ENCODE measurements at regions not wholly inside any gene's neighbourhood (a gene's known extent, or its start where the extent isn't known, plus 50 kb on each side); places are given as distances from the start of the nearest gene placed in this dataset.
A peak's percentile ranks its signal among the peaks of the same experiment; 100 is the strongest.

DNA sequence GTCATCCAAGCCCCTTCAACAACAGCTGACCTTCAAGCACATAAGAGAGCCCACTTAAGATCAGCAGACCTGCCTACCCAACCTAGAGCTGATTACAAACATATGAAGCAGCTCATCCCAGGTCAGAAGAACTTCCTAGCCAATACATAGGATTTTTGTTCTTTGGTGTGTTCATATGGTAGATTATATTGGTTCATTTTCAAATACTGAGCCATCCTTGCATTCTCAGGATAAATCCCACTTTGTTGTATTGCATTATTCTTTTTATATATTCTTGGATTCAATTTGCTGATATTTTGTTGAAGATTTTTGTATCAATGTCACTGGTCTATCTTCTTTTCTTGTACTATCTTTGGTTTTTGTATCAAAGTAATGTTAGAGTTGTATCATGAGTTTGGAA lies 107.3 kb upstream of the STT3B start:
- Histone ChIP-seq H3K4me2 (ENCODE audit: low read length) (no peak overlapping the region), H3K79me2 (no peaks in the 10 kb centered on the region), H3K36me3 (ENCODE audit: control insufficient read depth, insufficient read depth, low read length) (no peaks in the 10 kb centered on the region)

GRCh38 chr3:31427623-31428022 lies 105.1 kb upstream of the STT3B start:
- Histone ChIP-seq H2AFZ (no peak overlapping the region), H3K79me2 (no peaks in the 10 kb centered on the region), H3K9me3 (ENCODE audit: control insufficient read depth, low read length) (no peaks in the 10 kb centered on the region), H3K27ac (no peak overlapping the region), H3K4me3 (ENCODE audit: low read depth, low read length) (no peak overlapping the region), H3K36me3 (ENCODE audit: control insufficient read depth, insufficient read depth, low read length) (no peaks in the 10 kb centered on the region), H3K9ac (no peak overlapping the region), H3K4me1 (peaks cover 2% of the 10 kb centered on the region), H3K4me2 (ENCODE audit: low read length) (no peak overlapping the region), H3K27me3 (ENCODE audit: control insufficient read depth, insufficient read depth, low read length) (no peaks in the 10 kb centered on the region)
- TF ChIP-seq CTCF (IDR thresholded peaks at IDR 0.05), result no peak

More for the DNA sequence above, 107.3 kb upstream of the STT3B start:
- Histone ChIP-seq H3K9me3 (ENCODE audit: control insufficient read depth, low read length) (no peaks in the 10 kb centered on the region), H3K27me3 (ENCODE audit: control insufficient read depth, insufficient read depth, low read length) (no peaks in the 10 kb centered on the region), H3K4me1 (no peaks in the 10 kb centered on the region), H2AFZ (no peak overlapping the region), H3K27ac (no peak overlapping the region), H3K9ac (no peak overlapping the region), H3K4me3 (ENCODE audit: low read depth, low read length) (no peak overlapping the region)
- no peak for TF ChIP-seq CTCF (IDR thresholded peaks at IDR 0.05)

GRCh38 chr3:31431321-31431720 lies 101.4 kb upstream of the STT3B start:
- no peak for TF ChIP-seq CTCF (IDR thresholded peaks at IDR 0.05)
- no peak overlapping the region for H3K9ac ChIP-seq
- no peaks in the 10 kb centered on the region for H3K27me3 ChIP-seq (ENCODE audit: control insufficient read depth, insufficient read depth, low read length)
- H3K79me2 ChIP-seq, result no peaks in the 10 kb centered on the region
- H3K36me3 ChIP-seq (ENCODE audit: control insufficient read depth, insufficient read depth, low read length), result no peaks in the 10 kb centered on the region
- no peaks in the 10 kb centered on the region for H3K9me3 ChIP-seq (ENCODE audit: control insufficient read depth, low read length)
- H3K27ac ChIP-seq, result no peak overlapping the region
- H3K4me3 ChIP-seq (ENCODE audit: low read depth, low read length), result no peak overlapping the region
- H3K4me2 ChIP-seq (ENCODE audit: low read length), result no peak overlapping the region
- peak overlapping the region; percentile 20 for H2AFZ ChIP-seq
- peaks cover 12% of the 10 kb centered on the region for H3K4me1 ChIP-seq

DNA sequence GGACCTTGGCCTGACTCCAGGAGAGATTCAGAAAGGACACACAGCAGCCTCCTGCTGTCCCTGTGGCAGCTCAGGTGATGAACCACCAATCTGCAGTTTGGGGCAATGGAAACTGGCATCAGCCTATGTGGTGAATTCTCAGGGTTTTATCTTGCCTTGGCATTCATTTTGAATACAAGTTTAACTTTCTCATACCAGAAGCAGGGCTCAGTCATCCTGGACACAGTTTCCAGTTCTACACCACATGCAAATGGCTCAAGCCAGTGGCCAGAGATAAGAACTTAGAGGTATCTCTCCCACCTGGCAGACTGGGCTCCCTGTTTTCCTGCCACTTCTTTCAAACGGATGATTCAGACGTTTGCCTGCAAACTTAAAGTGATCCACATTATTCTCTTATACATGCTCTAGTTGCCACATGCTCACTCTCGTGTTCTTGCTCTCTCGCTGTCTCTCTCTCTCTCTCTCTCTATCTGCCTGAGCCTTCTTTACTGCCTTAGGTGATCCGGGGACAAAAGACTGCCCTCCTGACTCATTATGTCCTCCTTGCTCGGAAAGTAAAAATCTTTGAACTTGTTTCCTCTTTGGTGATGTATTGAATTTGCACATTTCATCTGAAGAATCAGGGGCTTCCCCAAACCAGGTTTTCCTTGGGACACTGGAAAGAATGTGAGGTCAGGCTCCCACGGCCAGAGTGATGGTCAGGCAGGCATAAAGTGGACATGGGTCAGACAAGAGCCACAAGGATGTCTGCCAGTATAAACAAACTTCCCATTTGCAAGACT lies 99.6 kb upstream of the STT3B start:
- Histone ChIP-seq H3K36me3 (ENCODE audit: control insufficient read depth, insufficient read depth, low read length) (peaks cover 2% of the 10 kb centered on the region), H3K4me2 (ENCODE audit: low read length) (no peak overlapping the region), H3K4me3 (ENCODE audit: low read depth, low read length) (no peak overlapping the region), H3K79me2 (no peaks in the 10 kb centered on the region), H2AFZ (peak overlapping the region; percentile 57), H3K9ac (no peak overlapping the region), H3K27me3 (ENCODE audit: control insufficient read depth, insufficient read depth, low read length) (no peaks in the 10 kb centered on the region), H3K27ac (no peak overlapping the region), H3K9me3 (ENCODE audit: control insufficient read depth, low read length) (no peaks in the 10 kb centered on the region), H3K4me1 (peaks cover 12% of the 10 kb centered on the region)
- no peak for TF ChIP-seq CTCF (IDR thresholded peaks at IDR 0.05)

GRCh38 chr3:31433679-31433992 lies 99.1 kb upstream of the STT3B start:
- Histone ChIP-seq H2AFZ (no peak overlapping the region), H3K4me2 (ENCODE audit: low read length) (no peak overlapping the region), H3K36me3 (ENCODE audit: control insufficient read depth, insufficient read depth, low read length) (peaks cover 2% of the 10 kb centered on the region), H3K9me3 (ENCODE audit: control insufficient read depth, low read length) (no peaks in the 10 kb centered on the region), H3K9ac (no peak overlapping the region), H3K4me1 (peaks cover 14% of the 10 kb centered on the region), H3K27me3 (ENCODE audit: control insufficient read depth, insufficient read depth, low read length) (no peaks in the 10 kb centered on the region), H3K4me3 (ENCODE audit: low read depth, low read length) (no peak overlapping the region), H3K79me2 (no peaks in the 10 kb centered on the region), H3K27ac (no peak overlapping the region)
- no peak for TF ChIP-seq CTCF (IDR thresholded peaks at IDR 0.05)

Data from parathyroid adenoma (tissue), 2 donors.